SH-SY5Y (cell line): ENCODE measurements at regions not wholly inside any gene's neighbourhood (a gene's known extent, or its start where the extent isn't known, plus 50 kb on each side); places are given as distances from the start of the nearest gene placed in this dataset.

Experiments
- GATA2 ChIP-seq: IDR thresholded peaks from 2 replicates; pipeline ENCODE4 v1.6.1; 2011; ENCODE audit warnings: mild to moderate bottlenecking, low read depth, low read length
- GATA3 ChIP-seq: IDR thresholded peaks from 2 replicates; pipeline ENCODE4 v1.6.1; 2011; ENCODE audit warnings: low read depth, mild to moderate bottlenecking, low read length, moderate library complexity

DNA sequence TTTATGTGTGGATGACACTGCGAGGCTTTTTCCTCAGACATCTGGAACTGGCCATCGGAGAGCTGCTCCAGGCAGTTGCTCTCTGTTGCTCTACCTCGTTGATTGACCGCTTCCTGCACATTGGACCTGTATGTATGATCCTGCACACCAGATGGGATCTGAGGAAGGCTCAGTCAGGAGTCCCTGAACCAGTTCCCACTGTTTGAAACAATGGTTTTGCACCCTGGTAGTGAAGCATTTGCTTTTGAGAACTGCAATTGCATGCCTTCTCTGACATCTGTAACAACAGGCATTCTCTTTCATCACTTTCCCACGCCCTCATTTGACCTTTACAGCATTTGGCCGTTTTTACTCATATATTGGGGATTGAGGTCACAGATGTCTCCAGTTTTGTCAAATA lies 61.1 kb upstream of the NPAS1 start:
- TF ChIP-seq GATA2 (no peak), GATA3 (no peak)
